ENCODE measurements at regions not wholly inside any gene's neighbourhood (a gene's known extent, or its start where the extent isn't known, plus 50 kb on each side); places are given as distances from the start of the nearest gene placed in this dataset.

- FAIRE-seq, result no peak
- no peak for DNase-seq (ENCODE audit: low spot score)
Observed at GRCh38 chr6:22668717-22669116, 99.4 kb downstream of the HDGFL1 start.

GRCh38 chr6:22670605-22671004 lies 101.2 kb downstream of the HDGFL1 start:
- FAIRE-seq, result no peak
- DNase-seq (ENCODE audit: low spot score), result no peak

- no peak for FAIRE-seq
- no peak for DNase-seq (ENCODE audit: low spot score)
Observed at GRCh38 chr6:22673474-22673873, 104.1 kb downstream of the HDGFL1 start.

GRCh38 chr6:22680950-22681349 lies 111.6 kb downstream of the HDGFL1 start:
- FAIRE-seq (no peak), DNase-seq (ENCODE audit: low spot score) (no peak)

GRCh38 chr6:22681761-22682160 lies 112.4 kb downstream of the HDGFL1 start:
- no peak for DNase-seq (ENCODE audit: low spot score)
- FAIRE-seq, result no peak

GRCh38 chr6:22682979-22683378 lies 113.6 kb downstream of the HDGFL1 start:
- FAIRE-seq, result no peak
- DNase-seq (ENCODE audit: low spot score), result no peak

GRCh38 chr6:22690446-22690845 lies 121.1 kb downstream of the HDGFL1 start:
- FAIRE-seq (no peak), DNase-seq (ENCODE audit: low spot score) (no peak)

GRCh38 chr6:22694092-22694724 lies 124.8 kb downstream of the HDGFL1 start:
- FAIRE-seq, result no peak
- DNase-seq (ENCODE audit: low spot score), result no peak

GRCh38 chr6:22696481-22696880 lies 127.1 kb downstream of the HDGFL1 start:
- FAIRE-seq (no peak), DNase-seq (ENCODE audit: low spot score) (no peak)

GRCh38 chr6:22697306-22697705 lies 127.9 kb downstream of the HDGFL1 start:
- FAIRE-seq (no peak), DNase-seq (ENCODE audit: low spot score) (no peak)

- FAIRE-seq (no peak), DNase-seq (ENCODE audit: low spot score) (no peak)
Observed at GRCh38 chr6:22699151-22699550, 129.8 kb downstream of the HDGFL1 start.

- no peak for DNase-seq (ENCODE audit: low spot score)
- FAIRE-seq, result no peak
Observed at GRCh38 chr6:22706651-22707050, 137.3 kb downstream of the HDGFL1 start.

GRCh38 chr6:22708469-22708868 lies 139.1 kb downstream of the HDGFL1 start:
- FAIRE-seq (no peak), DNase-seq (ENCODE audit: low spot score) (no peak)

GRCh38 chr6:22709803-22710202 lies 140.4 kb downstream of the HDGFL1 start:
- FAIRE-seq (no peak), DNase-seq (ENCODE audit: low spot score) (no peak)

GRCh38 chr6:22716721-22717120 lies 147.4 kb downstream of the HDGFL1 start:
- DNase-seq (ENCODE audit: low spot score) (peak; percentile 16), FAIRE-seq (peak; percentile 5)

- FAIRE-seq, result no peak
- DNase-seq (ENCODE audit: low spot score), result no peak
Observed at GRCh38 chr6:22717915-22718314, 148.5 kb downstream of the HDGFL1 start.

- DNase-seq (ENCODE audit: low spot score), result no peak
- no peak for FAIRE-seq
Observed at GRCh38 chr6:22722913-22723312, 153.5 kb downstream of the HDGFL1 start.

- FAIRE-seq (no peak), DNase-seq (ENCODE audit: low spot score) (no peak)
Observed at GRCh38 chr6:22726966-22727365, 157.6 kb downstream of the HDGFL1 start.

- no peak for FAIRE-seq
- no peak for DNase-seq (ENCODE audit: low spot score)
Observed at GRCh38 chr6:22727710-22728109, 158.3 kb downstream of the HDGFL1 start.

GRCh38 chr6:22732176-22732970 lies 163.0 kb downstream of the HDGFL1 start:
- FAIRE-seq (no peak), DNase-seq (ENCODE audit: low spot score) (no peak)

GRCh38 chr6:22736740-22737139 lies 167.4 kb downstream of the HDGFL1 start:
- FAIRE-seq (no peak), DNase-seq (ENCODE audit: low spot score) (no peak)

GRCh38 chr6:22737331-22737730 lies 168.0 kb downstream of the HDGFL1 start:
- FAIRE-seq (no peak), DNase-seq (ENCODE audit: low spot score) (peak; percentile 8)

GRCh38 chr6:22738194-22738593 lies 168.8 kb downstream of the HDGFL1 start:
- no peak for FAIRE-seq

More at GRCh38 chr6:22738194-22738593, 168.8 kb downstream of the HDGFL1 start:
- no peak for DNase-seq (ENCODE audit: low spot score)
